ENCODE measurements at regions not wholly inside any gene's neighbourhood (a gene's known extent, or its start where the extent isn't known, plus 50 kb on each side); places are given as distances from the start of the nearest gene placed in this dataset.

- TF ChIP-seq CTCF (IDR thresholded peaks at IDR 0.05) (no peak), POLR2A (IDR thresholded peaks at IDR 0.05) (no peak)
These were observed 588.9 kb downstream of the ZNF674 start for GRCh38 chrX:45956191-45956870.

Data from thyroid gland (tissue), 4 donors.